Smooth muscle cell (in vitro differentiated cells): ENCODE measurements at regions not wholly inside any gene's neighbourhood (a gene's known extent, or its start where the extent isn't known, plus 50 kb on each side); places are given as distances from the start of the nearest gene placed in this dataset.

Experiments
- DNase-seq: peaks from one replicate; lab custom pipeline; 2025; ENCODE audit not compliant: unreplicated experiment; lab: John Stamatoyannopoulos, UW
- H2AFZ ChIP-seq: fragments of 200-600 bp; sonication (generic); 2 replicates; pipeline ENCODE4 v1.6.0; 2016; ENCODE audit warnings: antibody characterized with exemption, low read depth, mild to moderate bottlenecking
- H3F3A ChIP-seq: fragments of 200-600 bp; sonication (generic); 2 replicates; pipeline ENCODE4 v1.6.0; 2017; ENCODE audit warnings: antibody characterized with exemption, low read depth
- H3K27ac ChIP-seq: fragments of 200-600 bp; sonication (generic); 2 replicates; pipeline ENCODE4 v1.5.1; 2016; ENCODE audit warnings: low read depth, mild to moderate bottlenecking
- H3K27me3 ChIP-seq: fragments of 200-600 bp; sonication (generic); 2 replicates; pipeline ENCODE4 v1.6.1; 2016; ENCODE audit warnings: low read depth, mild to moderate bottlenecking
- H3K36me3 ChIP-seq: fragments of 200-600 bp; sonication (generic); 2 replicates; pipeline ENCODE4 v1.5.1; 2016; ENCODE audit warnings: low read depth
- H3K4me1 ChIP-seq: fragments of 200-600 bp; sonication (generic); 2 replicates; pipeline ENCODE4 v1.5.1; 2016; ENCODE audit warnings: low read depth
- H3K4me2 ChIP-seq: fragments of 200-600 bp; sonication (generic); 2 replicates; pipeline ENCODE4 v1.6.0; 2016; ENCODE audit warnings: mild to moderate bottlenecking
- H3K4me3 ChIP-seq: fragments of 200-600 bp; sonication (generic); 2 replicates; pipeline ENCODE4 v1.5.1; 2016; ENCODE audit warnings: mild to moderate bottlenecking
- H3K79me2 ChIP-seq: fragments of 200-600 bp; sonication (generic); 2 replicates; pipeline ENCODE4 v1.6.0; 2016; ENCODE audit warnings: low read depth, mild to moderate bottlenecking
- H3K9ac ChIP-seq: fragments of 200-600 bp; sonication (generic); 2 replicates; pipeline ENCODE4 v1.6.0; 2016; ENCODE audit warnings: low read depth
- H3K9me3 ChIP-seq: fragments of 200-600 bp; sonication (generic); replicated peaks from 2 replicates; pipeline ENCODE4 v1.5.1; 2016; ENCODE audit warnings: low read depth
- H4K20me1 ChIP-seq: fragments of 200-600 bp; sonication (generic); 2 replicates; pipeline ENCODE4 v1.6.0; 2016; ENCODE audit warnings: low read depth
- CTCF ChIP-seq: fragments of 200-600 bp; sonication (generic); IDR thresholded peaks from 2 replicates; pipeline ENCODE4 v1.5.1; 2017; ENCODE audit warnings: borderline replicate concordance, mild to moderate bottlenecking, antibody characterized with exemption; ENCODE audit not compliant: insufficient read depth, poor library complexity, severe bottlenecking
- WGBS: methylation state at CpG from one replicate; pipeline ENCODE4 v1.1.7; 2016; ENCODE audit warnings: low lambda C conversion rate; 5-methylcytosine and 5-hydroxymethylcytosine counted together

GRCh38 chr3:13124631-13125030 is 51.4 kb upstream of the IQSEC1 start:
- Histone ChIP-seq H4K20me1 (no peaks in the 10 kb centered on the region), H3K36me3 (no peaks in the 10 kb centered on the region), H3K27me3 (no peaks in the 10 kb centered on the region), H3K4me2 (no peak overlapping the region), H3K9ac (no peak overlapping the region), H2AFZ (no peak overlapping the region), H3K27ac (no peak overlapping the region), H3K4me1 (no peaks in the 10 kb centered on the region), H3K79me2 (no peaks in the 10 kb centered on the region), H3K9me3 (no peaks in the 10 kb centered on the region), H3F3A (no peaks in the 10 kb centered on the region), H3K4me3 (no peak overlapping the region)
- TF ChIP-seq CTCF = no peak
- DNase-seq = no peak
- WGBS = 83% methylated on average over 11 of the region's 11 CpGs

GRCh38 chr3:13123765-13124164 is 50.5 kb upstream of the IQSEC1 start:
- 93% methylated on average over 11 of the region's 11 CpGs for WGBS
- Histone ChIP-seq H3K9me3 (no peaks in the 10 kb centered on the region), H3K27me3 (no peaks in the 10 kb centered on the region), H3F3A (no peaks in the 10 kb centered on the region), H3K9ac (no peak overlapping the region), H3K4me3 (no peak overlapping the region), H3K27ac (no peak overlapping the region), H3K36me3 (no peaks in the 10 kb centered on the region), H4K20me1 (no peaks in the 10 kb centered on the region), H3K4me2 (no peak overlapping the region), H3K79me2 (no peaks in the 10 kb centered on the region), H3K4me1 (no peaks in the 10 kb centered on the region), H2AFZ (no peak overlapping the region)
- TF ChIP-seq CTCF = no peak
- no peak for DNase-seq

GRCh38 chr3:13123013-13123654 is 49.9 kb upstream of the IQSEC1 start:
- TF ChIP-seq CTCF = no peak
- H3K9ac ChIP-seq = no peak overlapping the region
- 83% methylated on average over 10 of the region's 10 CpGs for WGBS
- no peaks in the 10 kb centered on the region for H3K4me1 ChIP-seq
- H2AFZ ChIP-seq = no peak overlapping the region
- no peak overlapping the region for H3K4me2 ChIP-seq
- H4K20me1 ChIP-seq = no peaks in the 10 kb centered on the region
- H3K79me2 ChIP-seq = no peaks in the 10 kb centered on the region
- no peaks in the 10 kb centered on the region for H3F3A ChIP-seq
- H3K4me3 ChIP-seq = no peak overlapping the region
- no peaks in the 10 kb centered on the region for H3K36me3 ChIP-seq
- H3K27me3 ChIP-seq = no peaks in the 10 kb centered on the region
- DNase-seq = no peak
- H3K9me3 ChIP-seq = no peaks in the 10 kb centered on the region
- H3K27ac ChIP-seq = no peak overlapping the region
